ENCODE measurements at regions not wholly inside any gene's neighbourhood (a gene's known extent, or its start where the extent isn't known, plus 50 kb on each side); places are given as distances from the start of the nearest gene placed in this dataset.
A peak's percentile ranks its signal among the peaks of the same experiment; 100 is the strongest.

DNA sequence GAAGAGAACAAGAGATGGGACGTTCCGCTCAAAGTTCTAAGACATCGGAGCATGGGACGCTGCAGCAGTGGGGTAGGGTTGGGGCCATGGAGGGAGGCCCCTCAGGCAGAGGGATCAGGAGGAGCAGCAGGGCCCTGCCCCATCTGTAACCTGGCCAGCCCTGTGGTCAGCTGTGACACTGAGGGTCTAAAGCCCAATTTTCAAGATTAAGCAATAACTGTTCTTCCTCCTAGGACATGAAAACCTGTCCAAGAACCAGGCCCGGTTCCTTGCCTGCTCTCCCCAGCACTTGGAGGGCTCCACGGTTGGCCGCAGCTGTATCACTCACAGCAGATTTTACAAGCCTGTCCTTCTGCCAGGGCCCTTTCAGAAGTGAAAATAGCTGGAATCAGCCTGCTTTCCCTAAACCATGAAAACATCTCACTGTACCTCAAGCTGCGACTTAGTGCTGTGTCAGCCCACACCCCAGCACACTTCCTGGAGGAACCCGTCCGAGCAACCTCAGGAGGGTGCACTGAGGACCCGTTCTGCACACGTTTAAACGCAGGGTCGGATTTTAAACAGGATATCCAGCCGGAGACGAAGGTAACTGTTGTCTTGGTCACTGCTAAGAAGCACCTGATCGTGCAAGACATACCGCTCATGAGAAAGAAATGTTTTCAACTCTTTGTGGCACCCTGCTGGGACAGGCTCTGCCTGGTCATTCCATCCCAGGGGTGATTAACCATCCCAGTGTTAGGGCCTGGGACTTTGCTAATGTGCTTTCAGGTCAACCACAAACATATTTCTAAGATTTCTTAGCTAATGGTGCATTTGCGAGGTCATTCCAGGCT is 201.9 kb upstream of the DIO3 start:
- no peak overlapping the region for H3K4me3 ChIP-seq
- peaks cover 0 to 6% of the 10 kb centered on the region in 2 donors for H3K27me3 ChIP-seq
- peaks cover 0 to 7% of the 10 kb centered on the region in 2 donors for H3K4me1 ChIP-seq
- peak overlapping the region; percentile 38 to 53 for H3K27ac ChIP-seq
- DNase-seq = peak in 1 of 4 donors; percentile 58
- intact Hi-C loops (cut with DNase I) = no loop called here
- peaks cover 0 to 11% of the 10 kb centered on the region in 2 donors for H3K9me3 ChIP-seq
- ATAC-seq = peak; percentile 37
- TF ChIP-seq CTCF (IDR thresholded peaks at IDR 0.05) = no peak
- H3K36me3 ChIP-seq = no peaks in the 10 kb centered on the region

- peaks cover 0 to 12% of the 10 kb centered on the region in 2 donors for H3K4me1 ChIP-seq
- H3K9me3 ChIP-seq = peaks cover 0 to 4% of the 10 kb centered on the region in 2 donors
- DNase-seq (peak in 2 of 4 donors; percentile 77 to 87), ATAC-seq (peak; percentile 21)
- H3K36me3 ChIP-seq = no peaks in the 10 kb centered on the region
- peak overlapping the region; percentile 38 to 53 for H3K27ac ChIP-seq
- no peak overlapping the region for H3K4me3 ChIP-seq
- TF ChIP-seq CTCF (IDR thresholded peaks at IDR 0.05) = no peak
- intact Hi-C loops (cut with DNase I) = no loop called here
- peaks cover 0 to 15% of the 10 kb centered on the region in 2 donors for H3K27me3 ChIP-seq
Measured at GRCh38 chr14:101360054-101360911, 201.0 kb upstream of the DIO3 start.

GRCh38 chr14:101361044-101361443 is 200.3 kb upstream of the DIO3 start:
- ATAC-seq = no peak

DNA sequence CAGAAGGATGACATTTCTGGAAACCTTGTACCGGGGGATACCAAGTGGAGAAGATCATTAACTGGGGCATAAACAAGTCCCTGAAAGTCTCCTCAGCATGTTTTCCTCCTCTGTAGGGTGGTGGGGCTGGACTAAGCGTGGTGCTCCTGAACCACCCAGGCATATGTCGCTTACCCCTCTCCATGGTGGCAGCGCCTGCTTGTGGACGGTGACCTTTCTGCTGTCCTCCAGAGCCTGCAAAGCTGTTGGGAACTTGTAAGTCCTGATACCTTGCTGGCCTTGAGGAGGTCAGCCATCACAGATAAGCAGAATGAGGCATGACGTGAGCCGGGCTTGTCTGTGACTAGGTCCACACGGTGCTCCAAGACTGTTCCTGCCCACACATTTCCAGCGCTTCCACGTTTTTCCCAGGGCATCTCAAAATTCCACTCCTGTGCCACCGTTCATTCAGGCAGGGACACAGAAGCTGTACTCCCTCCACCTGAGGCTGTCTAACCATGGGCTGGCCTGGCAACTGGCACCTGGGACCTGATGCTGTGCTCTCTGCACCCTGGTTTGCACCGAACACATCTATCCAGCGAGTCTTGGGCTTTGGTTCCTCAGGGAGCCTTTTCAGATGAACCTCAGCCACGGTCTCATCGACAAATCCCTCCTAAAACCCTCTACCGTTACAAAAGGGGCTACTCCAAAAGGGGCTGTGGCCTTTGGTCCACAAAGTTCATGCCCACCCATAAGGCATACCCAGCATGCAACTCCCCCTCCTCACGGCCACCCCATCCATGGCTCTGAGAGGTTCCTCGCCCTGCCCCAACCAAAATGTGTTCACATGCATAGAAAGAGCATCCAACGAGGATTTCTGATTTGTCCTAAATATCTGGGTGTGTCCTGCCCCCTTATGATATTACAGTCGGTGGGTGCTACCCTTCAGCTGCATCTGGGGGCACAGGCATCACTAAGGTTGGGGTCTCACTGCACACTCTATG is 199.6 kb upstream of the DIO3 start:
- no peaks in the 10 kb centered on the region for H3K36me3 ChIP-seq
- DNase-seq (no peak), ATAC-seq (no peak)
- peaks cover 0 to 4% of the 10 kb centered on the region in 2 donors for H3K9me3 ChIP-seq
- peaks cover 0 to 19% of the 10 kb centered on the region in 2 donors for H3K27me3 ChIP-seq
- no peak overlapping the region for H3K27ac ChIP-seq
- no peak overlapping the region for H3K4me3 ChIP-seq
- peaks cover 0 to 12% of the 10 kb centered on the region in 2 donors for H3K4me1 ChIP-seq
- intact Hi-C loops (cut with DNase I) = no loop called here
- no peak for TF ChIP-seq CTCF (IDR thresholded peaks at IDR 0.05)

More at GRCh38 chr14:101361044-101361443, 200.3 kb upstream of the DIO3 start:
- TF ChIP-seq CTCF (IDR thresholded peaks at IDR 0.05) = no peak
- intact Hi-C loops (cut with DNase I) = no loop called here
- no peak for DNase-seq
- H3K27me3 ChIP-seq = peaks cover 0 to 19% of the 10 kb centered on the region in 2 donors
- peaks cover 0 to 12% of the 10 kb centered on the region in 2 donors for H3K4me1 ChIP-seq
- no peaks in the 10 kb centered on the region for H3K36me3 ChIP-seq
- H3K27ac ChIP-seq = peak overlapping the region in 1 of 2 donors; percentile 33
- H3K9me3 ChIP-seq = peaks cover 0 to 4% of the 10 kb centered on the region in 2 donors
- H3K4me3 ChIP-seq = no peak overlapping the region

All from left lung (tissue), 4 donors.